IMR-90 (cell line): ENCODE measurements at regions not wholly inside any gene's neighbourhood (a gene's known extent, or its start where the extent isn't known, plus 50 kb on each side); places are given as distances from the start of the nearest gene placed in this dataset.
"Not testable (repeated sequence)": the region's sequence is repeated elsewhere in the genome, so short reads cannot be mapped to it uniquely, and the experiment has no call there.

Experiments
- ATAC-seq: fragments of 200-7000 bp; cut with Tn5 transposase; 2 replicates; pipeline ENCODE4 v1.9.1; 2020; ENCODE audit warnings: low read depth, mild to moderate bottlenecking, moderate library complexity
- BruUV-seq: library from RNA; stranded (reverse); fragments of 400-500 nt; replicated peaks from 2 replicates; lab custom pipeline; 2021; lab: Mats Ljungman, UMichigan
- CTCF ChIA-PET: fragments of 300-600 bp; formaldehyde crosslinking; extraction: SDS; loops from one replicate; lab custom pipeline; 2021; ENCODE audit warnings: antibody characterized with exemption; lab: Yijun Ruan, JAX
- POLR2A ChIA-PET: fragments of 300-600 bp; sonication (Branson Sonifier 250); formaldehyde crosslinking; loops from one replicate; lab custom pipeline; 2022; ENCODE audit warnings: antibody characterized with exemption; ENCODE audit not compliant: unreplicated experiment; lab: Charles Lee
- DNase-seq: peaks from one replicate; pipeline ENCODE4 v3.0.0; 2013
- H2AFZ ChIP-seq: replicated peaks from 2 replicates; pipeline ENCODE3; 2013; ENCODE audit warnings: low read length, mild to moderate bottlenecking; ENCODE audit not compliant: poor library complexity
- H2AK5ac ChIP-seq: 2 replicates; pipeline ENCODE4 v1.6.1; 2013; ENCODE audit warnings: low read depth, low read length, inconsistent platforms
- H2AK9ac ChIP-seq: replicated peaks from 2 replicates; pipeline ENCODE3; 2013; ENCODE audit warnings: mild to moderate bottlenecking, low read depth, low read length, moderate library complexity; ENCODE audit not compliant: poor library complexity
- H2BK120ac ChIP-seq: 2 replicates; pipeline ENCODE4 v1.6.1; 2013; ENCODE audit warnings: low read depth, low read length, inconsistent platforms
- H2BK15ac ChIP-seq: 3 replicates; pipeline ENCODE4 v1.6.1; 2013; ENCODE audit warnings: low read depth, low read length, inconsistent platforms
- H2BK20ac ChIP-seq: 2 replicates; pipeline ENCODE4 v1.6.1; 2013; ENCODE audit warnings: low read depth, mild to moderate bottlenecking, inconsistent platforms, low read length, moderate library complexity
- H2BK5ac ChIP-seq: 2 replicates; pipeline ENCODE4 v1.6.1; 2013; ENCODE audit warnings: mild to moderate bottlenecking, low read depth, low read length, inconsistent platforms; ENCODE audit not compliant: poor library complexity, severe bottlenecking
- H3K14ac ChIP-seq: replicated peaks from 2 replicates; pipeline ENCODE4 v1.6.1; 2013; ENCODE audit warnings: low read depth, low read length, inconsistent platforms
- H3K18ac ChIP-seq: 2 replicates; pipeline ENCODE4 v1.6.1; 2013; ENCODE audit warnings: low read depth, low read length, control low read depth
- H3K23ac ChIP-seq: 2 replicates; pipeline ENCODE4 v1.6.1; 2013; ENCODE audit warnings: low read depth, low read length, inconsistent platforms
- H3K27ac ChIP-seq: 2 replicates; pipeline ENCODE4 v1.5.1; 2013; ENCODE audit warnings: mild to moderate bottlenecking, control low read depth, low read length; ENCODE audit not compliant: insufficient read depth
- H3K27me3 ChIP-seq: 2 replicates; pipeline ENCODE4 v1.6.1; 2013; ENCODE audit warnings: low read length; ENCODE audit not compliant: control insufficient read depth, insufficient read depth
- H3K36me3 ChIP-seq: 2 replicates; pipeline ENCODE4 v1.6.1; 2013; ENCODE audit warnings: low read length, mixed read lengths; ENCODE audit not compliant: control insufficient read depth, insufficient read depth
- H3K4ac ChIP-seq: 2 replicates; pipeline ENCODE4 v1.6.1; 2013; ENCODE audit warnings: low read depth, low read length, inconsistent platforms
- H3K4me1 ChIP-seq: 2 replicates; pipeline ENCODE4 v1.6.1; 2013; ENCODE audit warnings: low read length, mixed read lengths; ENCODE audit not compliant: control insufficient read depth, insufficient read depth
- H3K4me2 ChIP-seq: 2 replicates; pipeline ENCODE4 v1.6.1; 2013; ENCODE audit warnings: low read depth, mild to moderate bottlenecking, control low read depth, low read length, moderate library complexity
- H3K4me3 ChIP-seq: 2 replicates; pipeline ENCODE4 v1.5.1; 2013; ENCODE audit warnings: low read depth, mild to moderate bottlenecking, control low read depth, low read length, moderate library complexity; ENCODE audit not compliant: insufficient read depth
- H3K56ac ChIP-seq: 2 replicates; pipeline ENCODE4 v1.6.1; 2013; ENCODE audit warnings: low read length, inconsistent platforms; ENCODE audit not compliant: insufficient read depth; ENCODE audit errors: extremely low read depth
- H3K79me1 ChIP-seq, 2 experiments: 2 replicates each; pipeline ENCODE4 v1.6.1; 2013; ENCODE audit warnings: low read length in 2 of 2, inconsistent platforms in 1 of 2, low read depth in 1 of 2
- H3K9ac ChIP-seq: 2 replicates; pipeline ENCODE4 v1.6.1; 2013; ENCODE audit warnings: low read depth, low read length, control low read depth
- H3K9me1 ChIP-seq: 2 replicates; pipeline ENCODE4 v1.6.1; 2013; ENCODE audit warnings: low read length, inconsistent platforms; ENCODE audit not compliant: insufficient read depth
- H3K9me3 ChIP-seq: 2 replicates; pipeline ENCODE4 v1.6.1; 2013; ENCODE audit warnings: low read length; ENCODE audit not compliant: control insufficient read depth, insufficient read depth
- H4K20me1 ChIP-seq: 2 replicates; pipeline ENCODE4 v1.6.1; 2013; ENCODE audit warnings: low read length, inconsistent platforms; ENCODE audit not compliant: insufficient read depth
- H4K5ac ChIP-seq: 2 replicates; pipeline ENCODE4 v1.6.1; 2013; ENCODE audit warnings: mild to moderate bottlenecking, low read depth, low read length, control low read depth
- H4K8ac ChIP-seq, 2 experiments: 2 replicates each; pipeline ENCODE4 v1.6.1; 2013; ENCODE audit warnings: low read depth in 2 of 2, low read length in 2 of 2, control low read depth in 1 of 2, inconsistent platforms in 1 of 2
- H4K91ac ChIP-seq: 2 replicates; pipeline ENCODE4 v1.6.1; 2013; ENCODE audit warnings: low read depth, low read length, inconsistent platforms; ENCODE audit not compliant: insufficient read depth
- WGBS, 2 experiments: methylation state at CpG; one replicate each; pipeline versions ENCODE4 v1.1.5 to v1.1.7; 2013; ENCODE audit warnings: missing lambda C conversion rate in 2 of 2; ENCODE audit not compliant: insufficient read length in 1 of 2; ENCODE audit errors: extremely low coverage in 2 of 2; 5-methylcytosine and 5-hydroxymethylcytosine counted together
- dilution Hi-C: fragments of 300-500 bp; cut with HindIII; formaldehyde crosslinking; loops from one replicate; pipeline ENCODE4 v1.14.3; 2018; ENCODE audit warnings: low sequenced_read_pairs; ENCODE audit not compliant: unreplicated experiment
- in situ Hi-C: fragments of 300-500 bp; cut with MboI; formaldehyde crosslinking; loops from 3 replicates; pipeline ENCODE4 v1.14.3; 2019; ENCODE audit warnings: low sequenced_read_pairs, inconsistent platforms, mixed read lengths
- intact Hi-C: fragments of 100-400 bp; cut with micrococcal nuclease; formaldehyde crosslinking; loops from 2 replicates; pipeline ENCODE4 v1.10.0; 2022

GRCh38 chr6:66494643-66495042 lies 787.6 kb upstream of the EYS start:
- H3K27me3 ChIP-seq, H4K20me1 ChIP-seq, H3K4me3 ChIP-seq, H2BK120ac ChIP-seq, H3K4me2 ChIP-seq, H3K36me3 ChIP-seq, H2BK20ac ChIP-seq, dilution Hi-C loops, POLR2A ChIA-PET, CTCF ChIA-PET, H2BK5ac ChIP-seq, DNase-seq, H3K56ac ChIP-seq, H2BK15ac ChIP-seq, in situ Hi-C loops, H3K14ac ChIP-seq, BruUV-seq, H3K4ac ChIP-seq, H3K23ac ChIP-seq, H2AFZ ChIP-seq, ATAC-seq, H3K27ac ChIP-seq, H3K9me1 ChIP-seq, H3K18ac ChIP-seq, H3K9ac ChIP-seq, H3K9me3 ChIP-seq, H2AK5ac ChIP-seq, H3K4me1 ChIP-seq, intact Hi-C loops, H3K79me1 ChIP-seq, H4K5ac ChIP-seq, H4K8ac ChIP-seq, H2AK9ac ChIP-seq, H4K91ac ChIP-seq: not testable (repeated sequence)
- WGBS, 2 experiments, result no CpG with 5 or more reads among the region's 2 CpGs
